AG04450 (cell line): ENCODE measurements at regions not wholly inside any gene's neighbourhood (a gene's known extent, or its start where the extent isn't known, plus 50 kb on each side); places are given as distances from the start of the nearest gene placed in this dataset.

Experiments
- CTCF ChIA-PET: fragments of 300-600, 350-600 bp; formaldehyde crosslinking; extraction: SDS; loops from one replicate; lab custom pipeline; 2022; ENCODE audit warnings: antibody characterized with exemption, inconsistent platforms; lab: Charles Lee
- POLR2A ChIA-PET: fragments of 350-600 bp; formaldehyde crosslinking; extraction: SDS; loops from one replicate; lab custom pipeline; 2021; ENCODE audit warnings: antibody characterized with exemption, inconsistent platforms; lab: Yijun Ruan, JAX
- DNase-seq: peaks from one replicate; pipeline ENCODE4 v3.0.0-alpha.2; 2011; ENCODE audit warnings: low read depth, low spot score
- H3K27ac ChIP-seq: one replicate; pipeline ENCODE4 v1.5.1; 2012; ENCODE audit warnings: low read depth, low read length, control low read depth
- H3K27me3 ChIP-seq: one replicate; pipeline ENCODE4 v1.6.0; 2012; ENCODE audit warnings: low read length; ENCODE audit not compliant: control insufficient read depth, insufficient read depth
- H3K4me3 ChIP-seq: 2 replicates; pipeline ENCODE4 v1.5.1; 2011; ENCODE audit warnings: mild to moderate bottlenecking, low read depth, low read length, control low read depth
- H3K9me3 ChIP-seq: 2 replicates; pipeline ENCODE4 v1.5.1; 2012; ENCODE audit warnings: low read length; ENCODE audit not compliant: control insufficient read depth, insufficient read depth
- TF ChIP-seq, protein P1 (sequence below): IDR thresholded peaks from 2 replicates; pipeline ENCODE4 v1.5.1; 2011; ENCODE audit warnings: low read depth, low read length, control low read depth, inconsistent platforms

- DNase-seq = no peak
- CTCF ChIA-PET = no interaction called here
- no peak overlapping the region for H3K4me3 ChIP-seq
- no peak overlapping the region for H3K27ac ChIP-seq
- TF ChIP-seq, protein P1, sequence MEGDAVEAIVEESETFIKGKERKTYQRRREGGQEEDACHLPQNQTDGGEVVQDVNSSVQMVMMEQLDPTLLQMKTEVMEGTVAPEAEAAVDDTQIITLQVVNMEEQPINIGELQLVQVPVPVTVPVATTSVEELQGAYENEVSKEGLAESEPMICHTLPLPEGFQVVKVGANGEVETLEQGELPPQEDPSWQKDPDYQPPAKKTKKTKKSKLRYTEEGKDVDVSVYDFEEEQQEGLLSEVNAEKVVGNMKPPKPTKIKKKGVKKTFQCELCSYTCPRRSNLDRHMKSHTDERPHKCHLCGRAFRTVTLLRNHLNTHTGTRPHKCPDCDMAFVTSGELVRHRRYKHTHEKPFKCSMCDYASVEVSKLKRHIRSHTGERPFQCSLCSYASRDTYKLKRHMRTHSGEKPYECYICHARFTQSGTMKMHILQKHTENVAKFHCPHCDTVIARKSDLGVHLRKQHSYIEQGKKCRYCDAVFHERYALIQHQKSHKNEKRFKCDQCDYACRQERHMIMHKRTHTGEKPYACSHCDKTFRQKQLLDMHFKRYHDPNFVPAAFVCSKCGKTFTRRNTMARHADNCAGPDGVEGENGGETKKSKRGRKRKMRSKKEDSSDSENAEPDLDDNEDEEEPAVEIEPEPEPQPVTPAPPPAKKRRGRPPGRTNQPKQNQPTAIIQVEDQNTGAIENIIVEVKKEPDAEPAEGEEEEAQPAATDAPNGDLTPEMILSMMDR = no peak
- POLR2A ChIA-PET = no interaction called here
- no peaks in the 10 kb centered on the region for H3K27me3 ChIP-seq
- peaks cover 88% of the 10 kb centered on the region for H3K9me3 ChIP-seq
Measured at GRCh38 chr22:48672387-48672786, 1155.3 kb downstream of the BRD1 start.

DNA sequence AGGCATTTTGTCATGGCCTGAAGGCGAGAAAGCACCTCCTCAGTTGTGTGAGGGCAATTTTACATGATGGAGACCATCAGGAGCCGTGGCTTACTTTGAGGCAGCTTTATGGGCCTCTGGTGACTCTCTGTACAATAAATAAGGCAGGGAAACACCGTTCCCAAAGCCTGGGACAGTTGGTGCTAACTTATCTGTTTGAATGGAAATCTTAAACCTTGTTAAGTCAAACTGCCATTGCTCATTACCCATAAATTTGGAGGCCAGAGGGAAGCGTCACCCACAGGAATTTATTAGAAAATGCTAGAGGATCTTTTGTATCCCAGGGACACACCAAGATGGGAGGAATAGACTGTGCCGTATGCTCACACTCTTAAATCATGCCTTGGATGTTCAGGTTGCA is 1156.9 kb downstream of the BRD1 start:
- H3K27ac ChIP-seq = no peak overlapping the region
- TF ChIP-seq, protein P1 = no peak
- POLR2A ChIA-PET = no interaction called here
- H3K4me3 ChIP-seq = no peak overlapping the region
- CTCF ChIA-PET = no interaction called here
- no peaks in the 10 kb centered on the region for H3K27me3 ChIP-seq
- DNase-seq = no peak
- peaks cover 86% of the 10 kb centered on the region for H3K9me3 ChIP-seq

DNA sequence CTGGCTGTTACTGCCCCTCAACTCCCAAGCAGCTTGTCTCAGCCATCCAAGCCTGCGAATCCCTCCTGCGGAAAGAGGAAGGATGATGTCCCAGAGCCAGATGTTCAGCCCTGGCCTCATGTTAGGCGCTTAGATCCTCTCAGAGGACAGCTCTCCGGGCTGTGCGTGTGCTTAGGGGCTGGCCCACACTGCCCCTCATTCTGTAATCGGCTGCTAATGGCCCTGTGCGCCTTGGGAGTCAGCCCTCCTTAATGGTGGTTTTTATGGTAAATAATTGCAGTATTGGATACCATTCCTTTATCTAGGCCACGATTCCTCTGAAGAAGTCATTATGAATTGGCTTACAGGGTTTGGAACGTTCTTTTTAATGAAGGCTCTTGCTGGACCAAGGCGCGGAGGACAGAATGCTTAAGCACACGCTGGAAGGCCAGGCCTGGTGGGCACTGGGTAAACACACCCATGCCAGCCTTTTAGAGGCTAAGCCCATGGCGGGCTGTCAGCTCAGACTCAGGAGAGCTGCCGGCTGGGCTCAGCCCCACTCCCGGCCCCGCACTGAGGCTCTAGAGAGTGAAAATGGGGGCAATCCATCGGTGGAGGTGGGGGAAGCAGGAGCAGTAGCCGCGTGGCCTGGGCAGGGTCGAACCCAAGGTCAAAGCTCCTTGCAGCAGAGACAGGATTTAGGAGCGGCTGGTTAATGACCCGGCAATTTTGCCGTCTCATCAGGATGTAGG is 1157.5 kb downstream of the BRD1 start:
- ChIA-PET POLR2A (no interaction called here), CTCF (no interaction called here)
- no peak for DNase-seq
- peaks cover 83% of the 10 kb centered on the region for H3K9me3 ChIP-seq
- H3K27me3 ChIP-seq = no peaks in the 10 kb centered on the region
- TF ChIP-seq, protein P1 = no peak
- no peak overlapping the region for H3K27ac ChIP-seq
- H3K4me3 ChIP-seq = no peak overlapping the region

DNA sequence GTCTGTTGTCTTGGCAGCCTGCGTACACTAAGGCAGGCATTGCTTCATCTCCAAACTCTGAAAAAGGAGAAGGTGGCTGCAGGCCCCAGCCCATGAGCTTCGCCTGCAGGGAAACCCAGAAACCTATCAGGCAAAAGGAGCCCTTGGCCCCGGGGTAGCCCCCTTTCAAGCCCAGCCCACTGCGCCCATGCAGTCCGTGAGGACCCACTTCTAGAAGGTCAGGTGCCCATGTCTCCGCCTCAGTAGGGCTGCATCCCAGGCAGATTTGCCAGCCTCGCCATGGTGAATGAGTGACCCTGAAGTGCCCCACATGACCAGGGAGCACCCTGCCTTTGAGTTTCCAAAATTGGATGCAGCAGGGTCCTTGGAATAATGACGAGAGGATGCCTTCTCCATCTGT is 1158.4 kb downstream of the BRD1 start:
- POLR2A ChIA-PET = no interaction called here
- DNase-seq = no peak
- Histone ChIP-seq H3K4me3 (no peak overlapping the region), H3K9me3 (peaks cover 81% of the 10 kb centered on the region), H3K27ac (no peak overlapping the region), H3K27me3 (no peaks in the 10 kb centered on the region)
- CTCF ChIA-PET = no interaction called here
- TF ChIP-seq, protein P1 = no peak

- Histone ChIP-seq H3K27me3 (no peaks in the 10 kb centered on the region), H3K9me3 (peaks cover 80% of the 10 kb centered on the region), H3K4me3 (no peak overlapping the region), H3K27ac (no peak overlapping the region)
- no peak for DNase-seq
- POLR2A ChIA-PET = no interaction called here
- CTCF ChIA-PET = no interaction called here
- TF ChIP-seq, protein P1 = no peak
Measured at GRCh38 chr22:48667289-48667688, 1160.4 kb downstream of the BRD1 start.
